ENCODE measurements at regions not wholly inside any gene's neighbourhood (a gene's known extent, or its start where the extent isn't known, plus 50 kb on each side); places are given as distances from the start of the nearest gene placed in this dataset.

- DNase-seq: no peak
These were observed 101.2 kb downstream of the TLE3 start for GRCh38 chr15:69996321-69997160.

- no peak for DNase-seq
These were observed 100.6 kb downstream of the TLE3 start for GRCh38 chr15:69997161-69997485.

Measured in T-helper 2 cell (primary cell).